Kidney glomerular epithelial cell (primary cell): ENCODE measurements at regions not wholly inside any gene's neighbourhood (a gene's known extent, or its start where the extent isn't known, plus 50 kb on each side); places are given as distances from the start of the nearest gene placed in this dataset.
A peak's percentile ranks its signal among the peaks of the same experiment; 100 is the strongest.

Source experiments
- DNase-seq: peaks from one replicate; lab custom pipeline; 2025; lab: John Stamatoyannopoulos, UW

- no peak for DNase-seq
Observed at GRCh38 chr18:54717673-54718407, 110.4 kb upstream of the RAB27B start.

GRCh38 chr18:54718408-54718773 lies 109.9 kb upstream of the RAB27B start:
- DNase-seq, result no peak

GRCh38 chr18:54720620-54721019 lies 107.7 kb upstream of the RAB27B start:
- DNase-seq, result no peak

- DNase-seq, result no peak
Observed at GRCh38 chr18:54726143-54726542, 102.1 kb upstream of the RAB27B start.

GRCh38 chr18:54734059-54734458 lies 94.2 kb upstream of the RAB27B start:
- peak; percentile 35 for DNase-seq

DNA sequence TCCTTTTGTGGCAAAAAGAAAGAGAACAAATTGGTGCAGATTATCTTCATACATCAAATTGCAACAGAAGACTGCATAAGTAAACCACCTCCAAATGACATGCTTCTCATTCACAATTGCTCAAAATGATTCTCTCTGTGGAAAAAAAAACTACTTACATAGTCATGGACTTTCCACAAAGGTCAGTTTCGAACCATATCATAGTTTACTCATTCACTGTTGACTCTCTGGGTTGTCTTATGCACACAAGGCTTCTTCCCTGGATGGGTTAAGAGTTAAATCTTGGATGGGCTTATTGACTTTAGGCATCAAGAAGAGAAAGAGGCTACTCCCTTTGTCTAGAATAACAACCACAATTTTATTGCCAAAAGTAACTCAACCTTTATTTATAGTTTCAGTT lies 91.3 kb upstream of the RAB27B start:
- DNase-seq, result no peak

- peak; percentile 53 for DNase-seq
Observed at GRCh38 chr18:54737986-54738385, 90.3 kb upstream of the RAB27B start.

DNA sequence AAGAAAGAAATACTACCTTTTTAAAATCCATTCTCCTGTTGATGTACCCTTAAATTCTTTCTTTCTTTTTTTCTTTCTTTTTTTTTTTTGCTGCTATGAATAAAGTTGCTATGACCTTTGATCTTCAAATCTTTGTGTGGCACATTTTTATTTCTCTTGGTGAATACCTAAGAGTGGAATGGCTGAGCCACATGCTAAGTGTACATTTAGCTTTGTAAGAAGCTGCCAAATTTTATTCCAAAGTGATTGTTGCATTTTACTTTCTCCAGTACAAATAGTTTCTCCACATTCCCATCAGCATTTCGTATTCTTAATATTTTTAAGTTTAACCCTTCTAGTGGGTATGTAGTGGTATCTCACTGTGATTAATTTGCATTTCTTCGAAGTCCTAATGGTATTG lies 88.8 kb upstream of the RAB27B start:
- no peak for DNase-seq

- no peak for DNase-seq
Observed at GRCh38 chr18:54740136-54740846, 88.0 kb upstream of the RAB27B start.

GRCh38 chr18:54742120-54742519 lies 86.2 kb upstream of the RAB27B start:
- DNase-seq, result no peak

DNA sequence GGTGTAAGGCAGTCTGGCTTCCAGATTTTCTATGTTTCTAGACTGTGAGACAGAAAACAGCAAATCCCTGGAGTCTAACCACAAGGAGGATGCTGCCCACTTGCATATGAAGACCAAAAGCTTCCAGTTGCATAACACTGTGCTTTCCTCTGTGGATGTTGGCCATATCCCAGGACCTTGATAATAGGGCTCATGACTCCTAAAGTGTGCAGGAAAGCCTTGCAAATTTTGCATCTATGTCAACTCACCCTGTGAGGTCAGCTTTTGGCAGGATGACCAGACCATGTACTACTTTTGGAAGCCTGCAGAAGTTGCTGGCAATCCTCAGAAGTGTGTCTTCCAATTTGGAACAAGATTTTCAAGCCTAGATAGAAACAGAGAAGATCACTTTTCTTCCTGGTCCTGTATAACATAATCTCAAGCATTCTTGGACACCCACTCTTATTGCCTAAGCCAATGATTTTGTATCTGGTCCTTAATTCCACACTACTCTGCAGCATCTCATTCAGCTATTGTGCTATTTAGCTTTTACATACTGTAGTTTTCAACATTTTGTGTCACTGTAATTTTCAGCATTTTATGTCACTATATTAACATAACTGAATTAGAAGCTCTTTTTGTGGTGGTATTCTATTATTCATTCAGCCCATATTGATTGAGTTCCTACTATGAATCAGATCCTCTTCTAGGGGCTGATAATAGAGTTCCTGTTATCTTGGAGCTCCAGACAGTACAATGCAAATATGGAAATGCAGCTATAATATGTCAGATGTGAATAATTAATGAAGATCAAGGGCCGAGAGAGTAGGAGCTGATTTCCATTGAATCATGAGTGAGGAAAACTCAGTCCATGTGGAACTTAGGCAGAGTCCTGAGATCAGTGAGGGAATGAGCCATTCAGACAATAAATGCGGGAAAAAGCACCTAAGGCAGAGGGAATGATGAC lies 85.3 kb upstream of the RAB27B start:
- no peak for DNase-seq

DNA sequence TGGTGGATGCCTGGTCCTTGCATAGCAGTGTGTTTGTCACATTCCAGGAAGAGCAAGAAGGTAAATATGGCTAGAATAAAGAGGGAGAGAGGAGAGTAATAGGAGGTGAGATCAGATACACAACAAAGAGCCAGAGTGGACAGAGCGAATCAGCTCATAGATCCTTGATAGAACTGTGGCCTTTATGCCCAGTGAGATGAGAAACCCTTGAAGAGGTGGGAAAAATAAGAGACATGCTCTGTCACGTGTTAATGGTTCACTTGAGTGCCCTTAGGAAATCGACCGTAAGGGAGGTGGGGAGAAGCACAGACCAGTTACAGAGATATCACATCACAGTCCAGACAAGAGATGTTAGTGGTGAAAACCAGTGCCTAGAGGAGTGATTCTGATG lies 84.7 kb upstream of the RAB27B start:
- DNase-seq, result peak; percentile 13

DNA sequence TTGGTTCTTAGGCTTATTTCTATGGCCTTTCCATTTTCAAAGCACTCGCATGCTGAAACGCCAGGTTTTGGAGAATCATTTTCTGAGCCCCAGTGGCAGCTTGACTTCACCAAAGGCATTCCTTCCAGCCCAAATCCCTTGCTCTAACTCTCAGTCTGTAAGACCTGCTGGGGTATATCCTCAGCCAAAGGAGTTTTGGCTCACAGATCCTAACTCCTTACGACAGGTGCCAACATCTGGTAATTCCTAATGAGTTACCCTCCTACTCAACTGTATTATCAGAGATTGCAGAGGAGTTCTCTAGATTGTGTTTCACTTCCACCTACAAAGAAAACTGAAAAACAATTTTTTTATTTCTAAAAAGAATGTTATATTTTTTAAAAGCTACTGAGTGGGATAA lies 79.0 kb upstream of the RAB27B start:
- no peak for DNase-seq

DNA sequence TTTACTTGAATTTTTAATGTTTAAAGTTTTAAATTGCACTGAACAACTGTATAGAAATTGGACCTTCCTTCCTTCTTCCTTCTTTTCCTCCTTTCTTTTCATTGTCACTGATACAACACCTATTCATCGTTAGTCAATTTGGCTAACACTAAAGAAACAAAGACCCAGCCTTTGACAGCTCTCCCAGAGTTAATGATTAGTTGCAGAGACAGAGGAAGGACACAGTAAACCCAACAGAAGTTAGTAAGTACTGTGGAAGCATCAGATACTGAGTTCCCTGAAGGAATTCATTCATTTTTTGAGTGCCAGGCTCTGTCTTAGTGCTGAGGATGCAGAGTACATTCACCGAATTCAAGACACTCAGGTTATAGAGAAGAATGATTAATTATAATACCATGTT lies 77.9 kb upstream of the RAB27B start:
- DNase-seq, result peak; percentile 46

DNA sequence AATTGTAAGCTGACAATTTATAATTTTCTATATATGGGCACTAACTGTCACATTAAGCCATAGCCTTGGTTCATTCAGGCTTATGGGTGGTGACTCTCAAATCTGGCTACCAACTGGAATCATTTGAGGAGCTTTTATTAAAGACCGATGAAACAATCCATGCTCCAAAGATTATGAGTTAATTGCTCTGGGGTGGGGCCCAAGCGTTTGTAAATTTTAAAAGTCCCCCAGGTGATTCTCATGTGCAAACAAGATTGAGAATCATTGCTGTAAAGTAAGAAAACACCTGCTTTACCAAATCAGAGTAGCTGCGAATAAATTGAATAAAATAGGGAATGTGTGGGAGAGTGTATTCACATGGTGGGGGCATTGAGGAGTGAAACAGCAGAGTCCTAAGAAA lies 76.1 kb upstream of the RAB27B start:
- no peak for DNase-seq

DNA sequence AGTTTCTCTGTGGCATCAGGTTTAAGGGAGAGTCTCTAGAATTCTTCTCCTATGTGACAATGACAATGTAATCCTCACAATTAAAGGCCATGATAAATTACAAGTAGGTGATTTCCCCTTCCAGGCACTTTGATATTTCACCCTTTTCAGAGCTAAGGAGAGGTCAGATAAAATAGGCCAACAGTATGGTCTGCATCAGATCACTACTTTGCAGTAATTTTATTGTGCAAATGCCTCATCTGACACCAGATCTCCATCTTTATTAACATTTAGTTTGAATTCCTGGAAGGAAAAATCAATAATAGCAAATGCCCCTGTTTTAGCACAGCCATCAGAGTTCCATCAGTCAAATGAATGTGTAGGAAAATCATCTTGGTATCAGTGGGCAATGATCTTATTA lies 72.8 kb upstream of the RAB27B start:
- no peak for DNase-seq

GRCh38 chr18:54762386-54762785 lies 65.9 kb upstream of the RAB27B start:
- peak; percentile 48 for DNase-seq

- DNase-seq, result no peak
Observed at GRCh38 chr18:54764786-54765185, 63.5 kb upstream of the RAB27B start.

DNA sequence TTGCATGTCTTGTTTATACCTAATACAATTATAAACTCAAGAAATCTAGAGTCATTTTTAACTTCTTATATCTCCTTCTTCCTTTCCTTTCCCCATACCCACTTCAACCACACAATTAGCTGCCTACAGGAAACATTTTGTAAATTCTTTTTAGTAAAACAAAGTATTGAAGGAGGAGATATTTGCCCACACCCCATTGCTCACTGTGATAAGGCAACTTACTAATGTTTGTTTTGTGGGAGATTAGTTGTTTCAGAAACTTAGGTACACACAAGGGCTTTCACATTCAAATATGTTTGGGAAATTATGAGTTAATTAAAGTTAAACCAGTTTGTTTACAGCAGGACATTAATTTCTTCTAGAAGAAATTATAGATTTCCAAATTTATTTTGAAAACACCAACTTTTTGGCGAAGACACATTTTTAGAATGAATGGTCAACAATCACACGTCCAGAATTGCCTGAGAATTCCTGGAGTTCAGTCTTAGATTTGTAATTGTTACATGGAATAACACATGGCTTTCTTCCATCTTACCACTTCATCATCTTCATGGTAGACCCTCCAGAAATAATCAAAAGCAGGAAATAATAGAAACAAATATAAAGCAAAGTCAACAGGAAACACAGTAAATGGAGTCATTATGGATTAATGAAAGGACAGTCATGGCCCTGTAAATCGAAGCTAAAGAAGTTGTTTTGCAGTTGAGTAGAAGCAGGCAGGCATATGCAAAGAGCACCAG lies 62.5 kb upstream of the RAB27B start:
- DNase-seq, result no peak

DNA sequence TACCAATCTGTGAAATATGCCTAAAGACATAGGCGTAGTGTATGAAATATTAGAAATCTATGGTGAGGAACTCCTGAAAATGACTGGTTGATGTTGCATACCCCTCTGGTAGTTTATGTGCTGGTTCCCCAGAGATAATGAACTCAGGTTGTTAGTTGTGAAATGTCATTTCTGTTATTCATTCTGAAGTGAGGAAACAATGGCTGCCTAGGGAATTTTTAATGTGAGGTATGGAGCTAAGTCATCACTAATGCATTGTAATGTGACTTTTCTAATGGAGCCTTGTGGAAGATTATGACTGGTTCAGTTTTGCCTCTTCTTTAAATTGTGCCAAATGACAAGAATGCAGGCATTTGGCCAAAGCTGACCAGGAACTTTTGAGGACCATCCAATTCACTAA lies 61.6 kb upstream of the RAB27B start:
- no peak for DNase-seq

DNA sequence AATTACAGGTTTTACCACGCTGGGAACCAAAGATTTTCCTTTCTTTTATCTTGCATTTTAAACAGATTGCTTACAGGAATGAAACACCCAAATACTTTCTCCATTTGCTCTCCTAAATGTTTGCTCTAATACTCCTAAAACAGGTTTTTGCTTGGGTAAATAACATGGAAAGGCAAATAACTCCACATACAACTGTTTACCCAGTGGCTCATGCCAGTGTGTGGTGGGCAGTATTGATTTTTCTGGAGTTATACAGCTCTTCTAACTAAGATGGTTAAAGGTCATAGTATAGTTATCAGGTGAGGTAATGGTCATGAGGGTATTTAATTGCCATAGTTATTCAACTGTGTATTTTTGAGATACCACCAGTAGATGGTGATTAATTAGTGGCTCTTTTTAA lies 61.2 kb upstream of the RAB27B start:
- DNase-seq, result no peak
